IMR-90 (cell line): ENCODE measurements at regions not wholly inside any gene's neighbourhood (a gene's known extent, or its start where the extent isn't known, plus 50 kb on each side); places are given as distances from the start of the nearest gene placed in this dataset.

Experiments
- ATAC-seq: fragments of 200-7000 bp; cut with Tn5 transposase; 2 replicates; pipeline ENCODE4 v1.9.1; 2020; ENCODE audit warnings: low read depth, mild to moderate bottlenecking, moderate library complexity
- BruUV-seq: library from RNA; stranded (reverse); fragments of 400-500 nt; replicated peaks from 2 replicates; lab custom pipeline; 2021; lab: Mats Ljungman, UMichigan
- CTCF ChIA-PET: fragments of 300-600 bp; formaldehyde crosslinking; extraction: SDS; loops from one replicate; lab custom pipeline; 2021; ENCODE audit warnings: antibody characterized with exemption; lab: Yijun Ruan, JAX
- POLR2A ChIA-PET: fragments of 300-600 bp; sonication (Branson Sonifier 250); formaldehyde crosslinking; loops from one replicate; lab custom pipeline; 2022; ENCODE audit warnings: antibody characterized with exemption; ENCODE audit not compliant: unreplicated experiment; lab: Charles Lee
- DNase-seq: peaks from one replicate; pipeline ENCODE4 v3.0.0; 2013
- H2AFZ ChIP-seq: replicated peaks from 2 replicates; pipeline ENCODE3; 2013; ENCODE audit warnings: low read length, mild to moderate bottlenecking; ENCODE audit not compliant: poor library complexity
- H2AK5ac ChIP-seq: 2 replicates; pipeline ENCODE4 v1.6.1; 2013; ENCODE audit warnings: low read depth, low read length, inconsistent platforms
- H2AK9ac ChIP-seq: replicated peaks from 2 replicates; pipeline ENCODE3; 2013; ENCODE audit warnings: mild to moderate bottlenecking, low read depth, low read length, moderate library complexity; ENCODE audit not compliant: poor library complexity
- H2BK120ac ChIP-seq: 2 replicates; pipeline ENCODE4 v1.6.1; 2013; ENCODE audit warnings: low read depth, low read length, inconsistent platforms
- H2BK15ac ChIP-seq: 3 replicates; pipeline ENCODE4 v1.6.1; 2013; ENCODE audit warnings: low read depth, low read length, inconsistent platforms
- H2BK20ac ChIP-seq: 2 replicates; pipeline ENCODE4 v1.6.1; 2013; ENCODE audit warnings: low read depth, mild to moderate bottlenecking, inconsistent platforms, low read length, moderate library complexity
- H2BK5ac ChIP-seq: 2 replicates; pipeline ENCODE4 v1.6.1; 2013; ENCODE audit warnings: mild to moderate bottlenecking, low read depth, low read length, inconsistent platforms; ENCODE audit not compliant: poor library complexity, severe bottlenecking
- H3K14ac ChIP-seq: replicated peaks from 2 replicates; pipeline ENCODE4 v1.6.1; 2013; ENCODE audit warnings: low read depth, low read length, inconsistent platforms
- H3K18ac ChIP-seq: 2 replicates; pipeline ENCODE4 v1.6.1; 2013; ENCODE audit warnings: low read depth, low read length, control low read depth
- H3K23ac ChIP-seq: 2 replicates; pipeline ENCODE4 v1.6.1; 2013; ENCODE audit warnings: low read depth, low read length, inconsistent platforms
- H3K27ac ChIP-seq: 2 replicates; pipeline ENCODE4 v1.5.1; 2013; ENCODE audit warnings: mild to moderate bottlenecking, control low read depth, low read length; ENCODE audit not compliant: insufficient read depth
- H3K27me3 ChIP-seq: 2 replicates; pipeline ENCODE4 v1.6.1; 2013; ENCODE audit warnings: low read length; ENCODE audit not compliant: control insufficient read depth, insufficient read depth
- H3K36me3 ChIP-seq: 2 replicates; pipeline ENCODE4 v1.6.1; 2013; ENCODE audit warnings: low read length, mixed read lengths; ENCODE audit not compliant: control insufficient read depth, insufficient read depth
- H3K4ac ChIP-seq: 2 replicates; pipeline ENCODE4 v1.6.1; 2013; ENCODE audit warnings: low read depth, low read length, inconsistent platforms
- H3K4me1 ChIP-seq: 2 replicates; pipeline ENCODE4 v1.6.1; 2013; ENCODE audit warnings: low read length, mixed read lengths; ENCODE audit not compliant: control insufficient read depth, insufficient read depth
- H3K4me2 ChIP-seq: 2 replicates; pipeline ENCODE4 v1.6.1; 2013; ENCODE audit warnings: low read depth, mild to moderate bottlenecking, control low read depth, low read length, moderate library complexity
- H3K4me3 ChIP-seq: 2 replicates; pipeline ENCODE4 v1.5.1; 2013; ENCODE audit warnings: low read depth, mild to moderate bottlenecking, control low read depth, low read length, moderate library complexity; ENCODE audit not compliant: insufficient read depth
- H3K56ac ChIP-seq: 2 replicates; pipeline ENCODE4 v1.6.1; 2013; ENCODE audit warnings: low read length, inconsistent platforms; ENCODE audit not compliant: insufficient read depth; ENCODE audit errors: extremely low read depth
- H3K79me1 ChIP-seq, 2 experiments: 2 replicates each; pipeline ENCODE4 v1.6.1; 2013; ENCODE audit warnings: low read length in 2 of 2, inconsistent platforms in 1 of 2, low read depth in 1 of 2
- H3K9ac ChIP-seq: 2 replicates; pipeline ENCODE4 v1.6.1; 2013; ENCODE audit warnings: low read depth, low read length, control low read depth
- H3K9me1 ChIP-seq: 2 replicates; pipeline ENCODE4 v1.6.1; 2013; ENCODE audit warnings: low read length, inconsistent platforms; ENCODE audit not compliant: insufficient read depth
- H3K9me3 ChIP-seq: 2 replicates; pipeline ENCODE4 v1.6.1; 2013; ENCODE audit warnings: low read length; ENCODE audit not compliant: control insufficient read depth, insufficient read depth
- H4K20me1 ChIP-seq: 2 replicates; pipeline ENCODE4 v1.6.1; 2013; ENCODE audit warnings: low read length, inconsistent platforms; ENCODE audit not compliant: insufficient read depth
- H4K5ac ChIP-seq: 2 replicates; pipeline ENCODE4 v1.6.1; 2013; ENCODE audit warnings: mild to moderate bottlenecking, low read depth, low read length, control low read depth
- H4K8ac ChIP-seq, 2 experiments: 2 replicates each; pipeline ENCODE4 v1.6.1; 2013; ENCODE audit warnings: low read depth in 2 of 2, low read length in 2 of 2, control low read depth in 1 of 2, inconsistent platforms in 1 of 2
- H4K91ac ChIP-seq: 2 replicates; pipeline ENCODE4 v1.6.1; 2013; ENCODE audit warnings: low read depth, low read length, inconsistent platforms; ENCODE audit not compliant: insufficient read depth
- MAFK ChIP-seq: IDR thresholded peaks from 2 replicates; pipeline ENCODE4 v1.6.1; 2012; ENCODE audit warnings: low read depth, low read length, improper control_type of control experiment
- MAZ ChIP-seq: IDR thresholded peaks from 2 replicates; pipeline ENCODE4 v1.6.1; 2012; ENCODE audit warnings: low read depth, mild to moderate bottlenecking, low read length, improper control_type of control experiment, moderate library complexity, borderline replicate concordance
- MXI1 ChIP-seq: IDR thresholded peaks from 2 replicates; pipeline ENCODE4 v1.6.1; 2012; ENCODE audit warnings: low read depth, mild to moderate bottlenecking, low read length, moderate library complexity, borderline replicate concordance
- NFE2L2 ChIP-seq: fragments of 150-350 bp; IDR thresholded peaks from 2 replicates; pipeline ENCODE4 v1.6.1; 2016; ENCODE audit warnings: low read depth, mild to moderate bottlenecking, low read length
- POLR2A ChIP-seq: IDR thresholded peaks from 2 replicates; pipeline ENCODE4 v1.6.1; 2012; ENCODE audit warnings: mild to moderate bottlenecking, low read depth, low read length
- RFX5 ChIP-seq: IDR thresholded peaks from 2 replicates; pipeline ENCODE4 v1.8.0; 2012; ENCODE audit warnings: low read depth, mild to moderate bottlenecking, low read length, moderate library complexity
- WGBS, 2 experiments: methylation state at CpG; one replicate each; pipeline versions ENCODE4 v1.1.5 to v1.1.7; 2013; ENCODE audit warnings: missing lambda C conversion rate in 2 of 2; ENCODE audit not compliant: insufficient read length in 1 of 2; ENCODE audit errors: extremely low coverage in 2 of 2; 5-methylcytosine and 5-hydroxymethylcytosine counted together
- dilution Hi-C: fragments of 300-500 bp; cut with HindIII; formaldehyde crosslinking; loops from one replicate; pipeline ENCODE4 v1.14.3; 2018; ENCODE audit warnings: low sequenced_read_pairs; ENCODE audit not compliant: unreplicated experiment
- in situ Hi-C: fragments of 300-500 bp; cut with MboI; formaldehyde crosslinking; loops from 3 replicates; pipeline ENCODE4 v1.14.3; 2019; ENCODE audit warnings: low sequenced_read_pairs, inconsistent platforms, mixed read lengths
- intact Hi-C: fragments of 100-400 bp; cut with micrococcal nuclease; formaldehyde crosslinking; loops from 2 replicates; pipeline ENCODE4 v1.10.0; 2022

- H3K23ac ChIP-seq = no peak overlapping the region
- no peak overlapping the region for H4K8ac ChIP-seq
- H2BK15ac ChIP-seq = no peak overlapping the region
- DNase-seq (no peak), ATAC-seq (no peak)
- H3K27ac ChIP-seq = no peak overlapping the region
- ChIA-PET POLR2A (no interaction called here), CTCF (interaction anchor here (1.0 kb wide), 1 partner anchor 12 kb away, joined by 6 read pairs; no protein-coding TSS in a partner anchor)
- intact Hi-C loops = no loop called here
- no peak overlapping the region for H2AK5ac ChIP-seq
- TF ChIP-seq POLR2A = no peak
- no peak for TF ChIP-seq MXI1
- no peak for TF ChIP-seq MAFK
- TF ChIP-seq NFE2L2 = no peak
- no peak for TF ChIP-seq RFX5
- TF ChIP-seq MAZ = no peak
- H3K14ac ChIP-seq = no peak overlapping the region
- no peak overlapping the region for H2BK120ac ChIP-seq
- H2BK5ac ChIP-seq = no peak overlapping the region
- no peak overlapping the region for H4K91ac ChIP-seq
- H2BK20ac ChIP-seq = no peak overlapping the region
- H2AFZ ChIP-seq = no peak overlapping the region
- H3K27me3 ChIP-seq = peaks cover 10% of the 10 kb centered on the region
- H3K79me1 ChIP-seq = no peaks in the 10 kb centered on the region
- H3K56ac ChIP-seq = no peak overlapping the region
- no peak overlapping the region for H3K18ac ChIP-seq
- H2AK9ac ChIP-seq = no peak overlapping the region
- no peak overlapping the region for H3K4ac ChIP-seq
- no peak overlapping the region for H3K4me2 ChIP-seq
- H3K9me1 ChIP-seq = no peaks in the 10 kb centered on the region
- no peaks in the 10 kb centered on the region for H3K36me3 ChIP-seq
- in situ Hi-C loops = no loop called here
- no peaks in the 10 kb centered on the region for H3K4me1 ChIP-seq
- no peak overlapping the region for H3K4me3 ChIP-seq
- BruUV-seq = no TSS peak
- 60% methylated on average over 1 of the region's 4 CpGs; no CpG with 5 or more reads in 1 of the 2 experiments for WGBS, 2 experiments
- H3K9ac ChIP-seq = no peak overlapping the region
- H4K20me1 ChIP-seq = no peaks in the 10 kb centered on the region
- dilution Hi-C loops = no loop called here
- no peaks in the 10 kb centered on the region for H3K9me3 ChIP-seq
- H4K5ac ChIP-seq = no peak overlapping the region
These were observed 322.1 kb downstream of the ZNF536 start for GRCh38 chr19:30694156-30694755.
